OCI-LY7 (cell line): ENCODE measurements at regions not wholly inside any gene's neighbourhood (a gene's known extent, or its start where the extent isn't known, plus 50 kb on each side); places are given as distances from the start of the nearest gene placed in this dataset.

Experiments used
- BruUV-seq: library from RNA; stranded (reverse); fragments of 400-500 nt; replicated peaks from 2 replicates; lab custom pipeline; 2021; lab: Mats Ljungman, UMichigan
- CTCF ChIA-PET: fragments of 300-600 bp; sonication (Branson Sonifier 250); formaldehyde crosslinking; loops from one replicate; lab custom pipeline; 2022; ENCODE audit warnings: antibody characterized with exemption; ENCODE audit not compliant: unreplicated experiment; lab: Charles Lee
- POLR2A ChIA-PET: fragments of 300-600 bp; sonication (Branson Sonifier 250); formaldehyde crosslinking; loops from one replicate; lab custom pipeline; 2022; ENCODE audit warnings: antibody characterized with exemption; lab: Charles Lee
- DNase-seq: peaks from one replicate; pipeline ENCODE4 v3.0.0-alpha.2; 2015; ENCODE audit warnings: low spot score
- H2AFZ ChIP-seq: fragments of 200-600 bp; sonication (generic), shearing (Covaris generic); 2 replicates; pipeline ENCODE4 v1.6.1; 2014; ENCODE audit warnings: mild to moderate bottlenecking, antibody characterized with exemption, low read length, moderate library complexity
- H3K27ac ChIP-seq: fragments of 200-600 bp; sonication (generic); 2 replicates; pipeline ENCODE4 v1.5.1; 2014; ENCODE audit warnings: mixed run types, low read depth, mild to moderate bottlenecking, moderate library complexity, low read length, inconsistent platforms; ENCODE audit not compliant: poor library complexity, severe bottlenecking
- H3K36me3 ChIP-seq: fragments of 200-600 bp; sonication (generic); 2 replicates; pipeline ENCODE4 v1.6.1; 2014; ENCODE audit warnings: mild to moderate bottlenecking, antibody characterized with exemption, low read length, moderate library complexity, mixed read lengths; ENCODE audit not compliant: insufficient read depth
- H3K4me1 ChIP-seq: fragments of 200-600 bp; sonication (generic); 2 replicates; pipeline ENCODE4 v1.5.1; 2014; ENCODE audit warnings: mild to moderate bottlenecking, low read length; ENCODE audit not compliant: insufficient read depth, poor library complexity, severe bottlenecking
- H3K4me2 ChIP-seq: fragments of 200-600 bp; sonication (generic); 2 replicates; pipeline ENCODE4 v1.6.1; 2014; ENCODE audit warnings: mild to moderate bottlenecking, low read length
- H3K4me3 ChIP-seq: fragments of 200-600 bp; sonication (generic); 2 replicates; pipeline ENCODE4 v1.5.1; 2014; ENCODE audit warnings: mild to moderate bottlenecking, low read depth, low read length; ENCODE audit not compliant: poor library complexity, severe bottlenecking
- H3K79me2 ChIP-seq: fragments of 200-600 bp; sonication (generic); 2 replicates; pipeline ENCODE4 v1.6.1; 2016; ENCODE audit warnings: low read depth, mild to moderate bottlenecking, low read length, moderate library complexity, mixed read lengths; ENCODE audit not compliant: insufficient read depth
- H3K9me2 ChIP-seq: fragments of 200-600 bp; sonication (generic); 2 replicates; pipeline ENCODE4 v1.6.1; 2016; ENCODE audit warnings: mild to moderate bottlenecking, low read length, mixed read lengths; ENCODE audit not compliant: insufficient read depth
- H3K9me3 ChIP-seq: fragments of 200-600 bp; sonication (generic); 2 replicates; pipeline ENCODE4 v1.6.1; 2014; ENCODE audit warnings: mild to moderate bottlenecking, mixed run types, low read length, mixed read lengths
- H4K20me1 ChIP-seq: fragments of 200-600 bp; sonication (generic); 2 replicates; pipeline ENCODE4 v1.6.1; 2014; ENCODE audit warnings: mild to moderate bottlenecking, antibody characterized with exemption, low read length, moderate library complexity, mixed read lengths; ENCODE audit not compliant: insufficient read depth
- EZH2phosphoT487 ChIP-seq: fragments of 200-600 bp; sonication (generic); IDR thresholded peaks from 2 replicates; pipeline ENCODE4 v1.6.1; 2018; ENCODE audit warnings: low read depth, borderline replicate concordance, mild to moderate bottlenecking, mixed run types, antibody characterized with exemption, low read length, moderate library complexity, mixed read lengths
- intact Hi-C: fragments of 100-400 bp; cut with micrococcal nuclease; formaldehyde crosslinking; loops from one replicate; pipeline ENCODE4 v1.10.0; 2022; ENCODE audit not compliant: unreplicated experiment
- TF ChIP-seq, protein P1 (sequence below): fragments of 200-600 bp; sonication (generic); conservative IDR thresholded peaks from 2 replicates; pipeline ENCODE4 v1.5.1; 2014; ENCODE audit warnings: mild to moderate bottlenecking, antibody characterized with exemption, low read length, moderate library complexity, mixed read lengths

DNA sequence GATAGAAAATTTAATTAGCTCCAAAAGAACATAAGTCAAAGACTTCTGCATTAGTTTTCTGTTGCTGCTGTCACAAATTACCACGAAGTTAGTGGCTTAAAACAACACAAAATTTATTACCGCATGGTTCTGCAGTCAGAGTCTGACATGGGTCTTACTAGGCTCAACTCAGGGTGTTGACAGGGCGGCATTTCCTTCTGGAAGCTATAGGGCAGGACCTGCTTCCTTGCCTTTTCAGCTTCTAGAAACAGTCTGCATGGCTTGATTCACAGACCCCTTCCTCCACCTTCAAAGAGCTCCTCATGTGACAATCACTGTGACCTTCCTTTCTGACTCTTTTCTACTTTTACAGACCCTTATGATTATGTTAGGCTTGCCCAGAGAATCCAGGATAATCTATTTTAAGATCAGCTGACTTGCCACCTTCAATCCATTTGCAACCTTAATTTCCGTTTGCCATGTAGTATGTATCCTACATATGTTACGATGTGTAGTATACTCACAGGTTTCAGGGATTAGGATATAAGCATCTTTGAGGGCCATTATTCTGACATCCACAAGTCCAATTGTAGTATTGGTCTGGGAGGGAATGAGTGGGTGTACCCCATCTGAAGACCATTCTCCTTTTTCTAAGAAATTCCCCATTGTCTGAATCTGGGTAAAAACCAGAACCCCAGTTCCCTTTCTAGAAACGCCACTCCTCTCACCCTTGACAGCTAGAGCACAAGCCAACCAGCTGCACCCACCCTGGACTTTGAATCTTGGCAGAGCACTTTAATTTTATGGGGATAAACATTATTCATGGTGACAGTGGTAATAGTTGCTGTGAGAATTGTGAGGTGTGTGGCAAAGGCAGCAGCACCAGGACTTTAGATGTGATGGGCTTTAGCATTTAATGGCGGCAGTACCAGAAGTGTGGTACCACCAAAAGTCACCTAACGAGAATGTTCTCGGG, 265.5 kb downstream of the KCNJ2 start:
- Histone ChIP-seq H3K4me2 (no peak overlapping the region), H3K36me3 (no peaks in the 10 kb centered on the region), H2AFZ (no peak overlapping the region), H3K4me3 (no peak overlapping the region), H3K79me2 (no peaks in the 10 kb centered on the region), H3K9me3 (no peaks in the 10 kb centered on the region), H3K27ac (no peak overlapping the region), H3K4me1 (no peaks in the 10 kb centered on the region), H3K9me2 (no peaks in the 10 kb centered on the region), H4K20me1 (no peaks in the 10 kb centered on the region)
- intact Hi-C loops = no loop called here
- ChIA-PET CTCF (no interaction called here), POLR2A (interaction anchor here (0.6 to 1.0 kb wide), 2 partner anchors 33 to 157 kb away, joined by 3 read pairs; no protein-coding TSS in a partner anchor)
- no TSS peak for BruUV-seq
- no peak for TF ChIP-seq EZH2phosphoT487
- TF ChIP-seq, protein P1, sequence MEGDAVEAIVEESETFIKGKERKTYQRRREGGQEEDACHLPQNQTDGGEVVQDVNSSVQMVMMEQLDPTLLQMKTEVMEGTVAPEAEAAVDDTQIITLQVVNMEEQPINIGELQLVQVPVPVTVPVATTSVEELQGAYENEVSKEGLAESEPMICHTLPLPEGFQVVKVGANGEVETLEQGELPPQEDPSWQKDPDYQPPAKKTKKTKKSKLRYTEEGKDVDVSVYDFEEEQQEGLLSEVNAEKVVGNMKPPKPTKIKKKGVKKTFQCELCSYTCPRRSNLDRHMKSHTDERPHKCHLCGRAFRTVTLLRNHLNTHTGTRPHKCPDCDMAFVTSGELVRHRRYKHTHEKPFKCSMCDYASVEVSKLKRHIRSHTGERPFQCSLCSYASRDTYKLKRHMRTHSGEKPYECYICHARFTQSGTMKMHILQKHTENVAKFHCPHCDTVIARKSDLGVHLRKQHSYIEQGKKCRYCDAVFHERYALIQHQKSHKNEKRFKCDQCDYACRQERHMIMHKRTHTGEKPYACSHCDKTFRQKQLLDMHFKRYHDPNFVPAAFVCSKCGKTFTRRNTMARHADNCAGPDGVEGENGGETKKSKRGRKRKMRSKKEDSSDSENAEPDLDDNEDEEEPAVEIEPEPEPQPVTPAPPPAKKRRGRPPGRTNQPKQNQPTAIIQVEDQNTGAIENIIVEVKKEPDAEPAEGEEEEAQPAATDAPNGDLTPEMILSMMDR = no peak
- DNase-seq = no peak

DNA sequence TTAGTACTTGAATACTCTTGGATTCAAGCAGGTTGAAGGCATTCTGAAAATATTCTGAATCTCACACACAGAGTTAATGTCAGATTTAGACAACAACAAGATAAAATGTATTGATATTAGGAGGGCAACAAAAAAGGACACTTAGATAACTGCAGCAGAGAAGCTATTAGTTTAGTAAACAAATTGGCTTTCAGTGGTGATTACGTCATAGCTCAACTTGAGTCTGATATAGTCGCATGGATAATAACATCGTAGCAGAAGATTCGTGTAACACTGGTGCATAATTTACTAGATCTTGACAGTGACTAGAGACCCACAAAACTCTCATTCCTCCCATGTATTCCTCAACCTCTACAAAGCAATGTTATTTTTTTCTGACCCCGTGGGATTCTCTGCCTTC, 268.3 kb downstream of the KCNJ2 start:
- intact Hi-C loops = no loop called here
- Histone ChIP-seq H4K20me1 (no peaks in the 10 kb centered on the region), H3K4me2 (no peak overlapping the region), H3K4me3 (no peak overlapping the region), H3K4me1 (no peaks in the 10 kb centered on the region), H3K9me2 (no peaks in the 10 kb centered on the region), H3K79me2 (no peaks in the 10 kb centered on the region), H2AFZ (no peak overlapping the region), H3K27ac (no peak overlapping the region), H3K36me3 (no peaks in the 10 kb centered on the region), H3K9me3 (no peaks in the 10 kb centered on the region)
- BruUV-seq = no TSS peak
- DNase-seq = no peak
- TF ChIP-seq, protein P1 = no peak
- no peak for TF ChIP-seq EZH2phosphoT487
- ChIA-PET POLR2A (interaction anchor here (0.6 kb wide), 1 partner anchor 32 kb away, joined by 3 read pairs; no protein-coding TSS in a partner anchor), CTCF (no interaction called here)

DNA sequence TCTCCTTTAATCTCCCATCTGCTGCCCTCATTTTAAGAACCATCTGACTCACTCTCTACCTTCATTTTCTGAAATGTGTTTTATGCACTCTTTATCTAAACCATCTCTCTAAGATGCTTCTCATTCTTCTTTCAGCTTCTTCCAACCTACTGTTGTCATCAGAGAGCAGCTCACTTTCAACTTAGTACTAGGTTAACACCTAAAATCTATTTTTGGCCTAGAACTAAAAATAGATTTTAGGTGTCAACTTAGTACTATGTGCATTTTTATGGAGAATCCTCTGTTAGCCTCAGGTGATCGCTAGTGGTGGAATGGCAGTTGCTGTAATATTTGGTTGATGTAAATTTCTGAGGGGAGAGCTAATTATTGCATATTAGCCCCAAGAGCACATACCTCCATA, 277.1 kb downstream of the KCNJ2 start:
- H3K4me2 ChIP-seq = no peak overlapping the region
- H3K9me3 ChIP-seq = no peaks in the 10 kb centered on the region
- no peaks in the 10 kb centered on the region for H3K9me2 ChIP-seq
- no TSS peak for BruUV-seq
- H4K20me1 ChIP-seq = no peaks in the 10 kb centered on the region
- no peak for DNase-seq
- no peak for TF ChIP-seq EZH2phosphoT487
- TF ChIP-seq, protein P1 = no peak
- no peak overlapping the region for H3K27ac ChIP-seq
- no peaks in the 10 kb centered on the region for H3K36me3 ChIP-seq
- no peak overlapping the region for H3K4me3 ChIP-seq
- POLR2A ChIA-PET = no interaction called here
- H3K79me2 ChIP-seq = no peaks in the 10 kb centered on the region
- H3K4me1 ChIP-seq = no peaks in the 10 kb centered on the region
- CTCF ChIA-PET = no interaction called here
- H2AFZ ChIP-seq = no peak overlapping the region
- intact Hi-C loops = no loop called here
